HG03442 (cell line): ENCODE measurements at regions not wholly inside any gene's neighbourhood (a gene's known extent, or its start where the extent isn't known, plus 50 kb on each side); places are given as distances from the start of the nearest gene placed in this dataset.
"Not testable (repeated sequence)": the region's sequence is repeated elsewhere in the genome, so short reads cannot be mapped to it uniquely, and the experiment has no call there.

Source experiments
- ATAC-seq: cut with Tn5 transposase; IDR thresholded peaks from one replicate; pipeline ENCODE4 v1.9.1; 2021; ENCODE audit warnings: mild to moderate bottlenecking, moderate library complexity; ENCODE audit not compliant: unreplicated experiment

DNA sequence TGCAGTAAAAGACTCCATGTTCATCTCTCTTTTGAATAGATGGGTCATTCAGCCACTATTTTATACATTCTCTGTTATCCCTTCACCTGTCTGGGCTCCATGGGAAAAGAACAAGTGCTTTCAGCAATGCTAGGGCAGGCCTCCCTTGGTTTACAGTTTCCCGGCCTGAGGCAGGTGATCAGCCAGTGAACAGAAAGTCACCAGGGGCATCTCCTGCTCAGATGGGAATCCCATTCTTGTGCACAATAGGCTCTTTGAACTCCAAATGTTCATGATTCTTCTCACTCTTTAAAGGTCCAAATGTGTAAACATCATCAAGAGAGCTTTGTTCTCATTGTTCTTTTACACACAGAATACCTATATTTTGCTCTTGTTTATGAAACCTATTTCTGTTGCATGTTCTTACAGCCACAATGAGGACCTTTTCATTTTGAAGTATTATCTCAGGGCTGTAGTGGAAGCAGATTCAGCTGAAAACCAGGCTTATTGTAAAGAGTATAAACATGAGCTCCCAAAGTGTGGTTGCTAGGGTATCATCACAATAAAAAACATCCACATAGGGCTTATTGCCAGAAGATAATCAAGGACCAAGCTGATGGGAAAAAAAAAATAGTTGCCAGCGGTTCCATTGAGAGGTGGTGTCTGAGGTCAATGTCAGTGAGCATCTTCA is 267.1 kb upstream of the SGK1 start:
- ATAC-seq: no peak

DNA sequence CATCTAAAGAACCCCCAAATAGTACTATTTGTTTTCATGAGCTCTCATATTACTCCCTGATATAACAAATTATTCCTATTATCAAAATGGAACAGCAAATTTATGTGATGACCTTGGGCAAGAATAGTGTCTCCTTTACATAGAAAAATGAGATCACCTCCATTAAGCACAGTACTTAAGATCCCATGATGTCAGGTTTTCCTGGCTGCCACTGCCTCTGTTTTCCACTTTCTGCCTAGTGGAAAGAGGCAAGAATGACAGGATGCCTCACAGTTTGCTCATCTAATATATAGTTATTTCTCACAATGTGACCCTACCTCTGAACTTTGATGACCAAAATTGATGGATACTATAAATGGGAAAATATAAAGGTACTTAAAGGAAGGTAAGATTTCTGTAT is 260.1 kb upstream of the SGK1 start:
- ATAC-seq: no peak

- ATAC-seq: no peak
Observed at GRCh38 chr6:134575221-134575620, 257.3 kb upstream of the SGK1 start.

GRCh38 chr6:134574491-134574890 is 256.6 kb upstream of the SGK1 start:
- no peak for ATAC-seq

DNA sequence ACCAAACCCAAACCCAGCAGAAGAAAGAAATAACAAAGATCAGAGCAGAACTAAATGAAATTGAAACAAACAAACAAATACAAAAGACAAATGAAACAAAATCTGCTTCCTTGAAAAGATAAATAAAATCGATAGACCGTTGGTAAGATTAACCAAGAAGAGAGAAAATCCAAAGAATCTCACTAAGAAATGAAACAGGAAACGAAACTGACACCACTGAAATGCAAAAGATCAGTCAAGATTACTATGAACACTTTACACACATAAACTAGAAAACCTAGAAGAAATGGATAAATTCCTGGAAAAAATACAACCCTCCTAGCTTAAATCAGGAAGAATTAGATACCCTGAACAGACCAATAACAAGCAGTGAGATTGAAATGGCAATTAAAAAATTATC is 252.1 kb upstream of the SGK1 start:
- ATAC-seq: not testable (repeated sequence)

GRCh38 chr6:134564705-134565104 is 246.8 kb upstream of the SGK1 start:
- no peak for ATAC-seq

GRCh38 chr6:134560019-134560418 is 242.1 kb upstream of the SGK1 start:
- ATAC-seq: no peak

DNA sequence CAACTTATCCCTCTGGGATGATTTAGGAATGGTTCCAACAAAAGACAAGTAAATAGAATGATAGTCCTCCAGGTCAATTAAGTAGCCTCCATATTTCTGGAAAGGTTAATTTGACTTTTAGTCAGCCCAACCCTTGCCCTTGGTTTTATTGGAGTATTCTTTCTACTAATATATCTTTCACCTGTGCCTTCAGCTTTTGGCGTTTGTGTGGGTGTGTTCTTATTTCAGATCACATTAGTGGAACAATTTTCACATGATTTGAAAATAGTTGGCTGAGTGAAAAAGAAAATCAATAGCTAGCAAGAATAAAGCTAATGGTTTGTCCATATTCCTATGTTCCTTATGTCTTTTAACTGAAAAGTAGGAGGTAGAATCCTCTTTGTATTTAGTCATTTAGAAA is 239.6 kb upstream of the SGK1 start:
- no peak for ATAC-seq

DNA sequence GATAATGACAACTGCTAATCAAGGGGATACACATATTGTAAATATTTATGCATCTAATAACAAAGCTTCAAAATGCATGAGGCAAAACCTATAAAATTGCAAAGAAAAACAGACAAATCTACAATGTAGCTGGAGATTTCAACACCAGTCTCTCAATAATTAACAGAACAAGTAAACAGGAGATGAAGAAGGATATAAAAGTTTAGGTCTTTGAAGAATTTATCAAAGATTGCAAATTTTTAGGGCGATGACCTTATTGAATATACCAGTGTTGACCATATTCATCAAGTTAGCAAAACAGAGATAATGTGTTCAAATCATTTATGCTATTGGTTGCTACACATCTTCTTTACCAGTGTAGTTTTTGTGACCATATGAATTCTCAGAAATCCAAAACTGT is 237.8 kb upstream of the SGK1 start:
- no peak for ATAC-seq

DNA sequence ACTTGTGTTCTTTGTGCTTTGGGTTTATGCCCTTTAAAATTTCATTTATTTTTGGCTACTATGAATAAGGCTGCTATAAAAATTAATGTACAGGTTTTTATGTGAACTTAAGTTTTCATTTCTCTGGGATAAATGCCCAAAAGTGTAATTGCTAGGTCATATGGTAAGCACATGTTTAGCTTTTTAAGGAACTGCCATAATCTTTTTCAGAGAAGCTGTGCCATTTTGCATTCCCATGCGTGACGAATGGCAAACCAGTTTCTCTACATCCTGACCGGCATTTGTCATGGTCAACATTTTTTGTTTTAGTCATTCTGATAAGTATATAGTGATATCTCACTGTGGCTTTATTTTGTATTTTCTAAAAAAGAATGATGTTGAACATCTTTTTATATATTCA is 236.0 kb upstream of the SGK1 start:
- no peak for ATAC-seq

DNA sequence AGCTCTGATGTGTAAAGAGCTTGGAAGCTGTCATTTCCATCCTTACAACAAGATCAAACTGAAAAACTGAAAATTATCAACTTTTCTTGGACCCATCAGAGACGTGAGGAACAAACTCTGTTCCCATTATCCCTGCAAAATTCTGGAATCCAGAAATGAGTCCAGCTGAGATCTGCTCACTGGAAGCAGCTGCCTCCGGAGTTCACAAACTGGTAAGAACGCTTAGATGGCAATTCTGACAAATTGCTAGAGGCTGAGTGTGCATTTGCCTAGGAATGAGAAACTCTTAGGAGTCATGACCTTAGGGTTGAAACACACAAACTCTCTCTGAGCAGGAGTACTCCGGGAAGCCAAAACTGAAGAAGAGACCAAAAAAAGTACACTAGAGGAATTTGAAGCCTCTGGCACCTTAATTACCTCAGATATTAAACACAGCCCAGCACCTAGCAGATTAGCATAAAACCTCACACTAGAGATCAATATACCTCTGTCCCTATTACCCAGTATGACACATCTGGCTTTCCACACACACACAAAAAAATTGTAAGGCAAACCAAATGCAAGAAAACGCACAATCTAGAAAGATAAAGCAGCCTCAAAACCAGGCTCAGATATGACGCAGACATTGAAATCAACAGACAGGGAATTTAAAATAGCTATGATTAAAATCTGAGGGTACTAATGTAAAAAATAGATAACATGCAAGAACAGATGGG is 233.5 kb upstream of the SGK1 start:
- no peak for ATAC-seq

DNA sequence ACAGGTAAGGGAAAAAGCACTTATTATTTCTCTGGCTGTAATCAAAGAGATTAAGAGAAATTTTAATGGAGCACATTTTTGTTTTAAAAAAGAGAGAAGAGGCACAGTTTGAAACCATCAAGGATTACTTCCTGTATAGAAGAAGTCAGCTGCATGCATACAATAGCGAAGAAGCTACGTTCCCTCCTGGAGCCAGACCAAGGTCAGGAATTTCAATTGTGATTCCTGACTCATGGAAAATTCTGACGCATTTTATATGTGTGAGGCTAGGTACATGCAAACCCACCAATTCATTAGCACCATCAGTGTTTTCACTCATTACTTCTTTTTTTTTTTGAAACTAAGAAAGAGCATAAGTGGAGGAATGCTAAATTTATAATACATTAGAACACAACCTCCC is 232.7 kb upstream of the SGK1 start:
- no peak for ATAC-seq

DNA sequence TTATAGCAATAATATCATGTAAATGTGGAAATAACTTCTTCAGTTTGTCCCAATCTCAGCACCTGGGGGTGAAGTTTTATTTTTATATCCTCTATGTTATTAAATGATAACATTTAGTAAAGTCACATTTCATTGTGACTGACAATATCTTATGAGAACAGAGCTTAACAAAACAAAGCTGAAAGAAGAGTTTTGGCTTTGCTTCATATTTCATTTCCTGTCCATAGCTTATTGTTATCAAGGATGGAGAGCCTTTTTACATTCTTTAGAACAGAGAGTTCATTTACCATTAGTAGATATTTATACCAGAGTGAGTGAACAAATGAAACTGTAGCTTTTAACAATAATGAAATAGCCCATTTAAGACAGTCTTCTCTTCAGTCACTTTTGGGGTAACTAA is 231.9 kb upstream of the SGK1 start:
- no peak for ATAC-seq

- no peak for ATAC-seq
Observed at GRCh38 chr6:134546962-134547645, 229.2 kb upstream of the SGK1 start.

- ATAC-seq: no peak
Observed at GRCh38 chr6:134544737-134545136, 226.8 kb upstream of the SGK1 start.

- ATAC-seq: no peak
Observed at GRCh38 chr6:134543128-134543527, 225.2 kb upstream of the SGK1 start.

DNA sequence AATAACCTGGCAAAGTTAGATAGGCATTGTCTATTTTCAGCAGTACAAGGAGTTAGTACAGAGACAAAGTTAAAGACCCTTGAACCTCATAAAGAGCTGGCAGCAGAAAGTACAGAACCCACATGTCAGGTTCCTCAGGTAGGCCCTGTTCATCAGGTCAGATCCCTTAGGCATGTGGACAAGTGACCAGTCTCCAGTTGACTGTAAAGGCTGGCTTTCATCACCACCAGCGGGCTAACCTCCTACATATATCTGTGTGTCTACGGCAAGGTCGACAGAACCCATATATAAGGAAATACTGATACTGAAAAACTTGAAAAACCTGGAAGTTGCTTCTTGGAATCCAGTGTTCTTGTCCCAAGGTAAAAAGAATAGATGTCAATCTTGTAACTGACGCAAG is 223.1 kb upstream of the SGK1 start:
- ATAC-seq: no peak

DNA sequence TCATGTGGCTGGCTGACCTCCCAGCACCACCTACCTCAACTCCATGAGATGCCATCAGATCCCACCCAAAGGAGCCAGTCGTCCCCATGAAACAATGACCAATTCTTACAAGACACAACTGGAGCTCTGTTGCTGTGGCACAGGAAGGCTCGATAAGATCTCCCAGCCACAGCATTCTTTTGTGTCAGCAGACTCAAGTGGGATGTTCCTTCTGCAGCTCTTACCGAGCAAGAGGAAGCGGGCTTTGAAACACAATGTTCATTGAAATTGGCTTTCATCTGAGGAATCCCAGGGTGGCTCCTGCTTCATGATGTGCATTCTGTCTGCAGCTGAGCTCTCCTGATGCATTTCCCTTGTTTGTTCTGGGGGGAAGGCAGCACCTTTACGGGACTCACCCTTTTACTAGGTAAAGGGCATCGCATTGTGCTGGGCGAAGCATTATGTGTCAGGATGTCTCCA is 222.0 kb upstream of the SGK1 start:
- ATAC-seq: no peak

- ATAC-seq: not testable (repeated sequence)
Observed at GRCh38 chr6:134537765-134538164, 219.9 kb upstream of the SGK1 start.

GRCh38 chr6:134537146-134537555 is 219.2 kb upstream of the SGK1 start:
- ATAC-seq: no peak

GRCh38 chr6:134535831-134536230 is 217.9 kb upstream of the SGK1 start:
- no peak for ATAC-seq

DNA sequence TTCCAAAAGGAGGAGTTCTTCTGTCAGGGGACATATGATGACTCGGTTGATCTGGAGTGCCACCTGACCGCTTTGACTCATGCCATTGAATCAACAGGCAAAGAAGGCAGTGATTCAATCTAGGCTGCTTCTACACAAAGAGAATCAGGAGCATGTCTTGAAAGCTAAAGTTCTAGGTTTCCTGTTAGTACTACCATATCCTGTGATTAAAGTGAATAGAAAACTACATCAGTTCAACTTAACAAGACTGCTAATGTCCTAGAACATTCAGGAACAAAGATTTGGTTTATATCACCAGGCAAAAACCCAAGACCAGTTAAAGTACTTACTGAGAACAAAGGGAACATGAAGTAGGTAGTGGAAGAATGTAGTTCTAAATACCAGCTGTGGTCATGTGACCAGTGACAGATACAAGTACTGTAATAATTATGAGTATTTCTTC is 216.8 kb upstream of the SGK1 start:
- ATAC-seq: no peak
